GM12874 (cell line): ENCODE measurements at regions not wholly inside any gene's neighbourhood (a gene's known extent, or its start where the extent isn't known, plus 50 kb on each side); places are given as distances from the start of the nearest gene placed in this dataset.

Source experiments
- TF ChIP-seq, protein P1 (sequence below): IDR thresholded peaks from 2 replicates; pipeline ENCODE4 v1.5.1; 2011; ENCODE audit warnings: low read depth, mild to moderate bottlenecking, control low read depth, low read length, moderate library complexity; ENCODE audit not compliant: insufficient read depth

DNA sequence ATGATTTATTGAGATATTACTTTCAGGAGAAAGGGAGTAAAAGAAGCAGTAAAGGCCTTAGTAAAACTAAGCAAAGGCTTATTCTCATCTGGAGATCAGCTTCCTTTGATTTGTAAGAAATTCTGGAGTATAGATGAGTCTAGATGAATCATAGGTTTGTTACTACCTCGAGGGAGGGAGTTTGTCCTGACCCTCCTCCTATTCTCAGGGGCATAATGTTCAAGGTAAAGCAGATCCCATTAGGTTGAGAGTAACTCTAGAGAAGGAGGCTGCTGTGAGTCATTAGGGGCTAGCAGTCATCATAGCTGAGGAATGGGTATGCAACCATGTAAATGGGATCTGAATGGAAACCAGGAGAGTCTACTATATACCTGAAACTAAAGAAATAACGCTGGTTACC is 155.5 kb upstream of the MOCS2 start:
- TF ChIP-seq, protein P1, sequence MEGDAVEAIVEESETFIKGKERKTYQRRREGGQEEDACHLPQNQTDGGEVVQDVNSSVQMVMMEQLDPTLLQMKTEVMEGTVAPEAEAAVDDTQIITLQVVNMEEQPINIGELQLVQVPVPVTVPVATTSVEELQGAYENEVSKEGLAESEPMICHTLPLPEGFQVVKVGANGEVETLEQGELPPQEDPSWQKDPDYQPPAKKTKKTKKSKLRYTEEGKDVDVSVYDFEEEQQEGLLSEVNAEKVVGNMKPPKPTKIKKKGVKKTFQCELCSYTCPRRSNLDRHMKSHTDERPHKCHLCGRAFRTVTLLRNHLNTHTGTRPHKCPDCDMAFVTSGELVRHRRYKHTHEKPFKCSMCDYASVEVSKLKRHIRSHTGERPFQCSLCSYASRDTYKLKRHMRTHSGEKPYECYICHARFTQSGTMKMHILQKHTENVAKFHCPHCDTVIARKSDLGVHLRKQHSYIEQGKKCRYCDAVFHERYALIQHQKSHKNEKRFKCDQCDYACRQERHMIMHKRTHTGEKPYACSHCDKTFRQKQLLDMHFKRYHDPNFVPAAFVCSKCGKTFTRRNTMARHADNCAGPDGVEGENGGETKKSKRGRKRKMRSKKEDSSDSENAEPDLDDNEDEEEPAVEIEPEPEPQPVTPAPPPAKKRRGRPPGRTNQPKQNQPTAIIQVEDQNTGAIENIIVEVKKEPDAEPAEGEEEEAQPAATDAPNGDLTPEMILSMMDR = no peak

DNA sequence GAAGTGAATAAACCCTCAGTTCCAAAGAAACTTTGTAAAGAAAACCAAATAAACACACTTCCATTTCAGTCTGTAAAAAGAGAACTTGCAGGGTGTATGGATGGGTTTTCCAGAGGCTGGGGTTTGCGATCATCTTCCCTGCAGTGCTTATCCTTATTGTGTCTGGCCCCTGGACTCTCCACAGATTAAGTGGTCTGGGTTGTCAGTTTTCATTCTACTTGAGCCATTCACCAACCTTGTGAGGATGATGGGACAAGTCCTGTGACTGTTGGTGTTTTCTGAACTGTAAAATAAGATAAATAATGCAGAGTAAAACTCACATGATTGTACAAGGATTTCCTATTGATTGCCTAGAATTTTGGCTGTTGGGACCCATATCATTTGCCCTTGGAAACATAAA is 166.1 kb upstream of the MOCS2 start:
- TF ChIP-seq, protein P1 = no peak

DNA sequence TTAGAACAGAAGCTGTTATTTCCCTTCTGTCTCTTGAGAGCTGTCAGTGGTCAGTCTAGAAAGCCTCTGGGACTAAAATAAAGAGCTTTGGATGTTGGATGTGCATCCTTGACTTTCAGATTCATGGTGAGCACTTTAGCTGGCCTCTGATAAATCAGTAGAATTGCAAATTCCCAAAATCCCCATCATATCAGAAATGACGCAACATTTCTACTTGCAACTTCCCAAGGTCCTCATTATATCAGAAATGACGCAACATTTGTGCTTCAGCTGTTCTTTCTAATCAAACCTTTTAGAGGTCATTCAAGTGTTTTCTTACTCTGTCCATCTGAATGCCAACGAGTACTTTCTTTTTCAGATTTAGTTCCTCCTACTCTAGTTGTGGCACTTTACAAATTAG is 167.3 kb upstream of the MOCS2 start:
- TF ChIP-seq, protein P1 = no peak

DNA sequence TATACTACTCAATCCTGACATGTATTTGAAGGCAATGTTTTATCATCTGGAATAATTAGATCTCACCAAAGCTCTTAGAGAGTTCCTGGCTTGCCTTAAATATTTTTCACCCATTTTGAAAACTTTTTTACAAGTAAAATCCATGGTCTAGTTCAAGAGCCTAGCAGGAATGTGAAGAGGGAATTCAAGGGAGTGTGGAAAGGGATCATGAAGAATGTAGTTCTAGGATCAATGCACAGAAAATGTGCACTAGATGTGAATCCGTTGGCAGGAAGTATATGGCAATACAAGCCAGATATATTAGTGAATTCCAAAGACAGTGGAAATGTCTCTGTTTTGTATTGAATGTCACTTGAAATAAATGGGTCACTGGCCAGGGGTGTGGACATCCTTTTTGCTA is 167.9 kb upstream of the MOCS2 start:
- TF ChIP-seq, protein P1 = no peak

DNA sequence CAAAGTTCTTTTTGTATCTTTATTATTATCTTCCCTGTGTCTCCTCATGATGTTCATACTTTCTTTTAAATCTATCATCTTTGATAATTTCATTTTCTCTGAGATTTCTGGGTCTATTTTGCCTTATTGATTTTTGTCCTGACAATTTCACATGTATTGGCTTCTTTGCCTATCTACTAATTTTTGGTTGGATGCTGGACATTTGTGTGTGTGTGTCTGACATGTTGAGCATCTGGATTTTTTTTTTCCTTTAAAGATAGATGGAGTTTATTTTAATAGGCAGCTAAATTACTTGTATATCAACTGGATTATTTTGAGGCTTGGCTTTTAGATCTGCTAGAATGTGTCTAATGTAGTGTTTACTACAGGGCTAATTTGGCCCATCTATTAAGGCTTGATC is 178.0 kb upstream of the MOCS2 start:
- TF ChIP-seq, protein P1 = no peak

DNA sequence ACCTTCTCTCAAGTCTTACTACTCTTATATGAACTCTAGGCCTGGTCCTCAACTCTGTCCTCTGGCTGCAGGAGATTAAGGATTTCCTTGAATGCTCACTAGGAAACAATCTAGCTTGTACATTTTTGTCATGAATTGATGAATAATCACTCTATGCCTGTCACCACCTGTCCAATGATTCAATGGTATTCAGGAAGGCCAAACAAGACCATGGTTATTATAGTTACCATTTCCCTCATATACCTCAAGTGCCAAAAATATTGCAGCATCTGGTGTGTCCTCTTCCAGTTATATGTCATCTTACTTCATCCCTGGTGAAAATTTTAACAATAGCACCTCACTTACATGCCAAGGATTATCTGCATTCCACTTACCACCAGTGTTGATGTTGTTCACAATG is 179.0 kb upstream of the MOCS2 start:
- TF ChIP-seq, protein P1 = no peak

DNA sequence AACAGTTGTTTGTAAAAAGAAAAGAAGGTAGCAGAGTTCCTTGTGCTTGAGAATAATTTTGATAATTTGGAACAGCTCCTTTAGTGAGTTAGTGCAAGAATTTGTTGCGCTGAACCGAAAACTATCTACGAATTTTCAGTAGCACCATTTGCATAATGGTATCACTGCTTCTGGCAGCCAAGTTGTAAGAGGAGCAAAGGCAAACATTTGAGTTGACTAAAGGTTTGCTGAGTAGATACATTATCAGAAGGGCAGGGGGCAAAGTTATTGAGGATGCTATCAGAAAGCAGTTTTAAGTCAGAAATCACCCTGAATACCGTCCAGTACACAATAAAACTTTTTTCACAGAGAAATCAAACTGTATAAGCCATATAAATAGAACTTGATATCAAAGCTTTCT is 181.5 kb upstream of the MOCS2 start:
- TF ChIP-seq, protein P1 = no peak

DNA sequence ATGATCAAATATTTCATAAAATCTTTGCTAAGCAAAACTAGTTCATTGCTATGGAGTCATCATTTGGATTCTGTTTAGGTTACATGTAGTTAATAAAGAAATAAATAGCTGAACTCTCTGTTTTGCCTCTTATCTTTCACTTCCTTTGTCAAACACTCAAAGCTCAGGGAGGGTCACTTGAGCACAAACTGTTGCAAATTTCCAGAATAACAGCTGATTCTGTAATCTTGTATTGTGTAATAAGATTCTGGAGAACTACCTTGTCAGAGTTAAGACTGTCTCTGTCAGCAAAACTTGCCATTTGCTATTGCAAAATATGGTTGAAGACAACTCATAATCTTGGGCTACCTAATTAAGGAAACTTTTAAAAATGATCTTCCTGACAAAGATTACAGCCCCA is 182.0 kb upstream of the MOCS2 start:
- TF ChIP-seq, protein P1 = no peak
